Activated CD8-positive, alpha-beta memory T cell treated with anti-CD3 and anti-CD28 coated beads, Interleukin-2, amount 50 U/mL, for 24 hours (primary cell): ENCODE measurements at regions not wholly inside any gene's neighbourhood (a gene's known extent, or its start where the extent isn't known, plus 50 kb on each side); places are given as distances from the start of the nearest gene placed in this dataset.
"Not testable (repeated sequence)": the region's sequence is repeated elsewhere in the genome, so short reads cannot be mapped to it uniquely, and the experiment has no call there.

Experiments used
- DNase-seq: peaks from one replicate; pipeline ENCODE4 v3.0.0-alpha.2; 2020; ENCODE audit errors: extremely low read depth

- DNase-seq = not testable (repeated sequence)
These were observed 259.9 kb upstream of the TBL1XR1 start for GRCh38 chr3:177457204-177457603.

GRCh38 chr3:177459401-177459800 is 262.1 kb upstream of the TBL1XR1 start:
- no peak for DNase-seq

- DNase-seq = no peak
These were observed 262.8 kb upstream of the TBL1XR1 start for GRCh38 chr3:177460047-177460446.

GRCh38 chr3:177461765-177462164 is 264.5 kb upstream of the TBL1XR1 start:
- no peak for DNase-seq

GRCh38 chr3:177463341-177463740 is 266.1 kb upstream of the TBL1XR1 start:
- not testable (repeated sequence) for DNase-seq

GRCh38 chr3:177463863-177464262 is 266.6 kb upstream of the TBL1XR1 start:
- DNase-seq = no peak

GRCh38 chr3:177464392-177465256 is 267.3 kb upstream of the TBL1XR1 start:
- no peak for DNase-seq

GRCh38 chr3:177465257-177465642 is 268.0 kb upstream of the TBL1XR1 start:
- DNase-seq = no peak

- no peak for DNase-seq
These were observed 268.8 kb upstream of the TBL1XR1 start for GRCh38 chr3:177466074-177466473.

- DNase-seq = not testable (repeated sequence)
These were observed 269.3 kb upstream of the TBL1XR1 start for GRCh38 chr3:177466622-177467021.

- no peak for DNase-seq
These were observed 270.1 kb upstream of the TBL1XR1 start for GRCh38 chr3:177467247-177467985.

- DNase-seq = no peak
These were observed 271.0 kb upstream of the TBL1XR1 start for GRCh38 chr3:177468331-177468730.

GRCh38 chr3:177468816-177469215 is 271.5 kb upstream of the TBL1XR1 start:
- no peak for DNase-seq

- DNase-seq = no peak
These were observed 271.9 kb upstream of the TBL1XR1 start for GRCh38 chr3:177469216-177469615.

GRCh38 chr3:177470197-177470941 is 273.1 kb upstream of the TBL1XR1 start:
- DNase-seq = no peak

- DNase-seq = no peak
These were observed 274.6 kb upstream of the TBL1XR1 start for GRCh38 chr3:177471733-177472480.

- no peak for DNase-seq
These were observed 275.9 kb upstream of the TBL1XR1 start for GRCh38 chr3:177473184-177473583.

- DNase-seq = no peak
These were observed 276.6 kb upstream of the TBL1XR1 start for GRCh38 chr3:177473903-177474302.

- DNase-seq = no peak
These were observed 277.5 kb upstream of the TBL1XR1 start for GRCh38 chr3:177474652-177475355.

- DNase-seq = no peak
These were observed 278.0 kb upstream of the TBL1XR1 start for GRCh38 chr3:177475356-177475665.

GRCh38 chr3:177476495-177476894 is 279.2 kb upstream of the TBL1XR1 start:
- no peak for DNase-seq
